ENCODE measurements at regions not wholly inside any gene's neighbourhood (a gene's known extent, or its start where the extent isn't known, plus 50 kb on each side); places are given as distances from the start of the nearest gene placed in this dataset.

DNA sequence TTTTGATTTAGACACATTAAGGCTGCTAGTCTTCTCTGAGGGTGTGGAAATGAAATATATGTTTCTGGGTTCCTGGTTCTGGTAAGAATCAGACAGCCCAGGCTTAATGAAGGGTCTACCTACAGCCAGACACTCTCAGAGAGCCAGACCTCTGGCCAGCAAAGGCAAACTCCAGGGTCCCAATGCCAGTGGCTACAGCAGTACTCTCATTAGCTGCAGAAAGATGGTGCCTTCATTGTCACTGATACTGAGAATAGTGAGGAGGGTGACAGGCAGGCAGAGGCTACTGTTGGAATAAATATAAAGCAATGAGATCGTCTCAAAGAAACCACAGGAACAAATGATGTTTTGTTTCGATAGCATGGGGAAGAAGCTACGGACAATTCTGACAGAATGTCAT, 437.6 kb downstream of the GPM6A start:
- no peak for DNase-seq (ENCODE audit: low spot score in 2 of 2, unreplicated experiment in 2 of 2)
- Mint-ChIP-seq H3K9me3 (no peaks in the 10 kb centered on the region), H3K36me3 (no peaks in the 10 kb centered on the region), H3K4me3 (no peak overlapping the region), H3K4me1 (no peaks in the 10 kb centered on the region), H3K27me3 (ENCODE audit: low read depth) (no peaks in the 10 kb centered on the region), H3K27ac (no peak overlapping the region)
- TF ChIP-seq, protein P1, sequence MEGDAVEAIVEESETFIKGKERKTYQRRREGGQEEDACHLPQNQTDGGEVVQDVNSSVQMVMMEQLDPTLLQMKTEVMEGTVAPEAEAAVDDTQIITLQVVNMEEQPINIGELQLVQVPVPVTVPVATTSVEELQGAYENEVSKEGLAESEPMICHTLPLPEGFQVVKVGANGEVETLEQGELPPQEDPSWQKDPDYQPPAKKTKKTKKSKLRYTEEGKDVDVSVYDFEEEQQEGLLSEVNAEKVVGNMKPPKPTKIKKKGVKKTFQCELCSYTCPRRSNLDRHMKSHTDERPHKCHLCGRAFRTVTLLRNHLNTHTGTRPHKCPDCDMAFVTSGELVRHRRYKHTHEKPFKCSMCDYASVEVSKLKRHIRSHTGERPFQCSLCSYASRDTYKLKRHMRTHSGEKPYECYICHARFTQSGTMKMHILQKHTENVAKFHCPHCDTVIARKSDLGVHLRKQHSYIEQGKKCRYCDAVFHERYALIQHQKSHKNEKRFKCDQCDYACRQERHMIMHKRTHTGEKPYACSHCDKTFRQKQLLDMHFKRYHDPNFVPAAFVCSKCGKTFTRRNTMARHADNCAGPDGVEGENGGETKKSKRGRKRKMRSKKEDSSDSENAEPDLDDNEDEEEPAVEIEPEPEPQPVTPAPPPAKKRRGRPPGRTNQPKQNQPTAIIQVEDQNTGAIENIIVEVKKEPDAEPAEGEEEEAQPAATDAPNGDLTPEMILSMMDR (IDR thresholded peaks at IDR 0.05; ENCODE audit: unreplicated experiment) = no peak

GRCh38 chr4:175376287-175376977, 435.6 kb downstream of the GPM6A start:
- no peaks in the 10 kb centered on the region for H3K9me3 Mint-ChIP-seq
- no peak overlapping the region for H3K4me3 Mint-ChIP-seq
- no peak overlapping the region for H3K27ac Mint-ChIP-seq
- peaks cover 4% of the 10 kb centered on the region for H3K4me1 Mint-ChIP-seq
- DNase-seq (ENCODE audit: low spot score in 2 of 2, unreplicated experiment in 2 of 2) = no peak
- no peaks in the 10 kb centered on the region for H3K27me3 Mint-ChIP-seq (ENCODE audit: low read depth)
- TF ChIP-seq, protein P1 (IDR thresholded peaks at IDR 0.05; ENCODE audit: unreplicated experiment) = no peak
- H3K36me3 Mint-ChIP-seq = no peaks in the 10 kb centered on the region

GRCh38 chr4:175377203-175377602, 434.9 kb downstream of the GPM6A start:
- H3K4me3 Mint-ChIP-seq = no peak overlapping the region
- no peaks in the 10 kb centered on the region for H3K36me3 Mint-ChIP-seq
- H3K27me3 Mint-ChIP-seq (ENCODE audit: low read depth) = no peaks in the 10 kb centered on the region
- H3K4me1 Mint-ChIP-seq = peaks cover 4% of the 10 kb centered on the region
- TF ChIP-seq, protein P1 (IDR thresholded peaks at IDR 0.05; ENCODE audit: unreplicated experiment) = no peak
- H3K9me3 Mint-ChIP-seq = no peaks in the 10 kb centered on the region
- no peak overlapping the region for H3K27ac Mint-ChIP-seq
- DNase-seq (ENCODE audit: low spot score in 2 of 2, unreplicated experiment in 2 of 2) = no peak

- TF ChIP-seq, protein P1 (IDR thresholded peaks at IDR 0.05; ENCODE audit: unreplicated experiment) = no peak
- Mint-ChIP-seq H3K36me3 (no peaks in the 10 kb centered on the region), H3K27me3 (ENCODE audit: low read depth) (no peaks in the 10 kb centered on the region), H3K4me1 (peaks cover 4% of the 10 kb centered on the region), H3K4me3 (no peak overlapping the region), H3K27ac (no peak overlapping the region), H3K9me3 (no peaks in the 10 kb centered on the region)
- DNase-seq (ENCODE audit: low spot score in 2 of 2, unreplicated experiment in 2 of 2) = no peak
These were observed 433.7 kb downstream of the GPM6A start for GRCh38 chr4:175378372-175378771.

GRCh38 chr4:175380841-175381240, 431.2 kb downstream of the GPM6A start:
- Mint-ChIP-seq H3K4me1 (peaks cover 4% of the 10 kb centered on the region), H3K27me3 (ENCODE audit: low read depth) (no peaks in the 10 kb centered on the region), H3K27ac (no peak overlapping the region), H3K36me3 (no peaks in the 10 kb centered on the region), H3K9me3 (no peaks in the 10 kb centered on the region), H3K4me3 (no peak overlapping the region)
- no peak for DNase-seq (ENCODE audit: low spot score in 2 of 2, unreplicated experiment in 2 of 2)
- TF ChIP-seq, protein P1 (IDR thresholded peaks at IDR 0.05; ENCODE audit: unreplicated experiment) = no peak

Data from mesothelial cell of epicardium (in vitro differentiated cells).